Type B pancreatic cell (in vitro differentiated cells): ENCODE measurements at regions not wholly inside any gene's neighbourhood (a gene's known extent, or its start where the extent isn't known, plus 50 kb on each side); places are given as distances from the start of the nearest gene placed in this dataset.

Experiments used
- DNase-seq: peaks from one replicate; pipeline ENCODE4 v3.0.0; 2021; ENCODE audit warnings: mixed read lengths; ENCODE audit not compliant: unreplicated experiment; ENCODE audit errors: extremely low spot score
- H3K27ac Mint-ChIP-seq: 2 replicates; pipeline ENCODE4 v1.8.0; 2021; ENCODE audit warnings: mild to moderate bottlenecking, mixed read lengths
- H3K27me3 Mint-ChIP-seq: 2 replicates; pipeline ENCODE4 v1.8.0; 2021; ENCODE audit warnings: mixed read lengths
- H3K36me3 Mint-ChIP-seq: 2 replicates; pipeline ENCODE4 v1.8.0; 2021; ENCODE audit warnings: mixed read lengths
- H3K4me1 Mint-ChIP-seq: one replicate; pipeline ENCODE4 v1.8.0; 2021; ENCODE audit warnings: mixed read lengths; ENCODE audit not compliant: unreplicated experiment
- H3K4me3 Mint-ChIP-seq: 2 replicates; pipeline ENCODE4 v1.8.0; 2021; ENCODE audit warnings: mild to moderate bottlenecking, mixed read lengths
- H3K9me3 Mint-ChIP-seq: 2 replicates; pipeline ENCODE4 v1.8.0; 2021; ENCODE audit warnings: mixed read lengths
- CTCF ChIP-seq: fragments of 200-600 bp; sonication (generic); conservative IDR thresholded peaks from 2 replicates; pipeline ENCODE4 v1.5.0; 2021; ENCODE audit warnings: antibody characterized with exemption, mild to moderate bottlenecking

GRCh38 chr16:35497399-35497798 lies 2038.0 kb downstream of the TP53TG3F start:
- Mint-ChIP-seq H3K9me3 (peaks cover 5% of the 10 kb centered on the region), H3K27ac (no peak overlapping the region), H3K4me1 (no peaks in the 10 kb centered on the region), H3K36me3 (no peaks in the 10 kb centered on the region), H3K27me3 (no peaks in the 10 kb centered on the region), H3K4me3 (no peak overlapping the region)
- TF ChIP-seq CTCF = no peak
- no peak for DNase-seq

GRCh38 chr16:35506018-35506897 lies 2046.8 kb downstream of the TP53TG3F start:
- H3K4me1 Mint-ChIP-seq = no peaks in the 10 kb centered on the region
- no peak overlapping the region for H3K4me3 Mint-ChIP-seq
- no peak for DNase-seq
- H3K36me3 Mint-ChIP-seq = no peaks in the 10 kb centered on the region
- no peak for TF ChIP-seq CTCF
- peaks cover 5% of the 10 kb centered on the region for H3K9me3 Mint-ChIP-seq
- H3K27me3 Mint-ChIP-seq = no peaks in the 10 kb centered on the region
- no peak overlapping the region for H3K27ac Mint-ChIP-seq

GRCh38 chr16:35506898-35507194 lies 2047.4 kb downstream of the TP53TG3F start:
- Mint-ChIP-seq H3K9me3 (peaks cover 5% of the 10 kb centered on the region), H3K4me3 (no peak overlapping the region), H3K27ac (no peak overlapping the region), H3K36me3 (no peaks in the 10 kb centered on the region), H3K4me1 (no peaks in the 10 kb centered on the region), H3K27me3 (no peaks in the 10 kb centered on the region)
- TF ChIP-seq CTCF = no peak
- no peak for DNase-seq

GRCh38 chr16:35510701-35511100 lies 2051.3 kb downstream of the TP53TG3F start:
- no peaks in the 10 kb centered on the region for H3K36me3 Mint-ChIP-seq
- H3K9me3 Mint-ChIP-seq = peaks cover 5% of the 10 kb centered on the region
- no peak overlapping the region for H3K27ac Mint-ChIP-seq
- H3K4me3 Mint-ChIP-seq = no peak overlapping the region
- H3K4me1 Mint-ChIP-seq = no peaks in the 10 kb centered on the region
- no peak for TF ChIP-seq CTCF
- DNase-seq = no peak
- no peaks in the 10 kb centered on the region for H3K27me3 Mint-ChIP-seq

GRCh38 chr16:35516551-35516950 lies 2057.1 kb downstream of the TP53TG3F start:
- Mint-ChIP-seq H3K9me3 (no peaks in the 10 kb centered on the region), H3K27ac (no peak overlapping the region), H3K4me3 (no peak overlapping the region), H3K4me1 (no peaks in the 10 kb centered on the region), H3K27me3 (no peaks in the 10 kb centered on the region), H3K36me3 (no peaks in the 10 kb centered on the region)
- TF ChIP-seq CTCF = no peak
- no peak for DNase-seq
